ENCODE measurements at regions not wholly inside any gene's neighbourhood (a gene's known extent, or its start where the extent isn't known, plus 50 kb on each side); places are given as distances from the start of the nearest gene placed in this dataset.

- TF ChIP-seq, protein P1, sequence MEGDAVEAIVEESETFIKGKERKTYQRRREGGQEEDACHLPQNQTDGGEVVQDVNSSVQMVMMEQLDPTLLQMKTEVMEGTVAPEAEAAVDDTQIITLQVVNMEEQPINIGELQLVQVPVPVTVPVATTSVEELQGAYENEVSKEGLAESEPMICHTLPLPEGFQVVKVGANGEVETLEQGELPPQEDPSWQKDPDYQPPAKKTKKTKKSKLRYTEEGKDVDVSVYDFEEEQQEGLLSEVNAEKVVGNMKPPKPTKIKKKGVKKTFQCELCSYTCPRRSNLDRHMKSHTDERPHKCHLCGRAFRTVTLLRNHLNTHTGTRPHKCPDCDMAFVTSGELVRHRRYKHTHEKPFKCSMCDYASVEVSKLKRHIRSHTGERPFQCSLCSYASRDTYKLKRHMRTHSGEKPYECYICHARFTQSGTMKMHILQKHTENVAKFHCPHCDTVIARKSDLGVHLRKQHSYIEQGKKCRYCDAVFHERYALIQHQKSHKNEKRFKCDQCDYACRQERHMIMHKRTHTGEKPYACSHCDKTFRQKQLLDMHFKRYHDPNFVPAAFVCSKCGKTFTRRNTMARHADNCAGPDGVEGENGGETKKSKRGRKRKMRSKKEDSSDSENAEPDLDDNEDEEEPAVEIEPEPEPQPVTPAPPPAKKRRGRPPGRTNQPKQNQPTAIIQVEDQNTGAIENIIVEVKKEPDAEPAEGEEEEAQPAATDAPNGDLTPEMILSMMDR (IDR thresholded peaks at IDR 0.05): no peak
- no peak for TF ChIP-seq EZH2 (IDR thresholded peaks at IDR 0.05; ENCODE audit: borderline replicate concordance, insufficient read depth, low read depth, low read length, poor library complexity, severe bottlenecking)
Observed at GRCh38 chr15:62475591-62475990, 310.5 kb upstream of the C2CD4B start.

All from B cell (primary cell).